ENCODE measurements at regions not wholly inside any gene's neighbourhood (a gene's known extent, or its start where the extent isn't known, plus 50 kb on each side); places are given as distances from the start of the nearest gene placed in this dataset.
"Not testable (repeated sequence)": the region's sequence is repeated elsewhere in the genome, so short reads cannot be mapped to it uniquely, and the experiment has no call there.

DNA sequence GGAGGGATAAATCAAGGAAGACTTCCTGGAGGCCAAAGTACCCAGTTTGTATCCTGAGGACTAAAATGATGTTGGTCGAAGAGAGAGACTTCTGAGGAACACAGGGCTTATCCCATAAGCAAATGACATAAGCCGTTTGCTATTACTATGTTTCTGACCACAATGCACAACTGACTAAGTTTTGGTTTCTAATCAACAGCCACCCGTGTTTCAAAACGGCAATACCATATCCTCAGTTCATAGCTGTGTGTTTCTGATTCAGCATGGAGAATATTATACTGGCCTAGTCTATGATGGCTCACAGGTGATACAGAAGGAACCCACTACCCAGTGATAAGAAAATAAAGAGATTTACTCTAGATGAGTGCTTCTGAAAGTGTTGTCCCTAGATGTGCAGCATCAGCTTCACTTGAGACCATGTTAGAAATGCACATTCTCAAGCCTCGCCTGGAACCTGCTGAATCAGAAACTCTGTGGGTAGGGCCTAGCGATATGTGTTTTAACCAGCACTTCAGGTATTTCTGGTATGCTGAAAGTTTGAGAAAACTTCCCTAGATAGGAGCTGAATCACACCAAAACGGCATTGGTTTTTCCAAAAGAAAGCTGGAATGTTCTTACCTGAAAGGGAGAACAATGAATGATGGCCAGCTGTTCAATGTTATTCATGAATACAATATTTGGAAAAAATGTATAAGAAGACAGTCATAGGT lies 639.7 kb upstream of the NR2F2 start:
- no peak for DNase-seq (ENCODE audit: low spot score)

DNA sequence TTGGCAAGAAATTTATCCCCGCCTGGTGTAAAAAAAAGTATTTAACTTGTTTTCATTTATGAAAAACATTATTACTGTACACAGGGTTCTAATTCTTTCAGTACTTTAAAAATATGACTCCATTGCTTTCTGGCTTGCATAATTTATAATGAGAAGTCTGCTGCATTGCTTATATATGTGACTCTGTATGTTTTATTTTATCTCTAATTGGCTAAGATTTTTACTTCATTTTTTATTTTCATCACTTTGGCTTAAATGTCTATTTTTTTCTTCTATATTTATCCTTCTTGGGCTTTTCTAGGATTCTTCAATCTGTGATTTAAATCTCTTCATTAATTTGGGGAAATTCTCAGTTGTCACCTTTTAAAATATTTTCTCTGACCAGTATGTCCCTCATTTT lies 636.6 kb upstream of the NR2F2 start:
- no peak for DNase-seq (ENCODE audit: low spot score)

DNA sequence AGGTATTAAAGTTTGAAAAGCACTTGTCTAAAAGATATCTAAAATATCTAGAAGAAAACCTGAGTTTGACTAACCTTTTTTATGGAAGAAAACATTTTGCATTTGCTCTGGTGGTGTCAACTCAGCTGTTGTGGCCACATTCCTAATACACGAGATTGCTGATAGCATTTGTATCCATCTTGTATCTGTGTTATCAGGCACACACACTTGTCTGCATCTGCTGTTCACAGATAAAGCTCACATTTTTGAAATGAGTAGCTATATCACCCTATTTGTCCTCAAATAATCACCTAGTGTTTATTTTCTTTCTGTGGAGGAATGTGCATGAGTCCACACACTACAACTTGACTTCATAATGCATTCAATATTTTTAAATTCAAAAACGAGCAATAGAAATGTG lies 632.3 kb upstream of the NR2F2 start:
- DNase-seq (ENCODE audit: low spot score): no peak

DNA sequence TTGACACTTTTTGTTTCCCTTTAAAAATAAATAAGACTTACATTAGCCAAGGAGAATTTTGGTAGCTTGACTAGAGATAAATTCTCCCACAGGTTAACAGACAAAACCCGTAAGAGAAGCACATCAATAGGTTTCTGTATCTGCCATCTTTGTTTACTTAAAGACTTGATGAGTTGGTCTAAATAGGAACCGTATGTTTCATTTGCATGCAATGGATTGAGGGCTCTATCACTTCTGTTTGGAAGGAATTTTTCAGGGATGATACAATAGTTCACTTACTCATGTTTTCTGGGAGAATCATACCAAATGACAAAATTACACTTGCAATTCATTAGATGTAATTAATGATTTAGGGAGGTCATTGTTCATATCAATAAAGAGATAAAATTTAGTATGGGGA lies 631.5 kb upstream of the NR2F2 start:
- no peak for DNase-seq (ENCODE audit: low spot score)

DNA sequence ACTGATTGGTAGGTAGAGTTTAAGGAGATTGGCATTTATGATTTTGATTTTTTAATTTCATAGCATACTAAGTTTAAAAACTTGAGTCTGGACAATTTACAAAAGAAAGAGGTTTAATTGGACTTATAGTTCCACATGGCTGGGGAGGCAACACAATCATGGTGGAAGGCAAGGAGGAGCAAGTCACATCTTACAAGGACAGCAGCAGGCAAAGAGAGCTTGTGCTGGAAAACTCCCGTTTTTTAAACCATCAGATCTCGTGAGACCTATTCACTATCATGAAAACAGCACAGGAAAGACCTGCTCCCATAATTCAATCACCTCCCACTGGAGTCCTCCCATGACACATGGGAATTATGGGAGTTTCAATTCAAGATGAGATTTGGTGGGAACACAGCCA lies 630.9 kb upstream of the NR2F2 start:
- no peak for DNase-seq (ENCODE audit: low spot score)

DNA sequence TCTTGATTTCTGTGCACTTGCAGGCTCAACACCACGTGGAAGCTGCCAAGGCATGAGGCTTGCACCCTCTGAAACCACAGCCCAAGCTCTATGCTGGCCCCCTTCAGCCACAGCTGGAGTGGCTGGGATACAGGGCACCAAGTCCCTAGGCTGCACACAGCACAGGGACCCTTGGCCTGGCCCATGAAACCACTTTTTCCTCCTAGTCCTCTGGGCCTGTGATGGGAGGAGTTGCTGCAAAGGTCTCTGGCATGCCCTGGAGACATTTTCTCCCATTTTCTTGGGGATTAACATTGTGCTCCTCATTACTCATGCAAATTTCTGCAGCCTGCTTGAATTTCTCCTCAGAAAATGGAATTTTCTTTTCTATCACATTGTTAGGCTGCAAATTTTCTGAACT lies 629.8 kb upstream of the NR2F2 start:
- DNase-seq (ENCODE audit: low spot score): not testable (repeated sequence)

DNA sequence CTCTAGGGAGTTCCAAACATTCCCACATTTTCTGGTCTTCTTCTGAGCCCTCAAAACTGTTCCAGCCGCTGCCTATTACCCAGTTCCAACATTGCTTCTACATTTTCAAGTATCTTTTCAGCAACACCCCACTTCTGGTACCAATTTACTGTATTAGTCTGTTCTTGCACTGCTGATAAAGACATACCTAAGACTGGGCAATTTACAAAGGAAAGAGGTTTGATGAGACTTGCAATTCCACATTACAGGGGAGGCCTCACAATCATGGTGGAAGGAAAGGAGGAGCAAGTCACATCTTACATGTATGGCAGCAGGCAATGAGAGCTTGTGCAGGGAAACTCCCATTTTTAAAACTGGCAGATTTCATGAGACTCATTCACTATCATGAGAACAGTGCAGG lies 629.1 kb upstream of the NR2F2 start:
- DNase-seq (ENCODE audit: low spot score): no peak

DNA sequence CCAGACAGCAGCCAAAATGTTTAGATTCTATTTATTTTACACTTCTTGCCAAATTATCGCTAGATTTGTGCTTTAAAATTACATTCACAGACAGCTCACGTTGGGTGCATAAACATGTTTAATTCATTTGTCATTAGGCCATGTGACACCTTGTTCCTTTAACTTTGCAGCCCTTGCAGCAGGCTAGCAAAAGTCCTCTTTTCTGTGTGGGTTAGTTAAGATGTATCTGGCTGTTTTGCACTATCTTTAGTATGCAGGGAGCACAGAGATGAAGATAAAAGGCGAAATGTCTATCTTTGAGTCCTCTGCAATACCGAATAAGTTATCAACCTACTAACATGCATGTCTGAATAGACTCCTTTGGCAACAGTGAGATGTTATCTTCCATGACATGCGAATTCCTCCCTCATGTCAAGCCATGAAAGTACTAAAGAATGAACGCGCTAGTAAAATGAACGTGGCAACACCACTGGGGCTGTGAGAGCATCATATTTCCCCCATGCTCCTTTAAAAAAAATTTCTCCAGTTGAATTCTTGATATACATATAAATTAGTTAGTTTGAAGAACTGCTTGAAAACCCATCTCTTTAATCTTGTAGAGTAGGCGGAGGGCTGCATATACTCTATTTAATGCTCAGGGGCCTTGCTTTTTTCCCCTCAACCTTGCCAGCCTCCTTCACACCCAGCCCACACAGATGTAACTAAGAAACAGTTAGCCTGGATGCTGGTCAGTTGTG lies 620.4 kb upstream of the NR2F2 start:
- DNase-seq (ENCODE audit: low spot score): no peak

DNA sequence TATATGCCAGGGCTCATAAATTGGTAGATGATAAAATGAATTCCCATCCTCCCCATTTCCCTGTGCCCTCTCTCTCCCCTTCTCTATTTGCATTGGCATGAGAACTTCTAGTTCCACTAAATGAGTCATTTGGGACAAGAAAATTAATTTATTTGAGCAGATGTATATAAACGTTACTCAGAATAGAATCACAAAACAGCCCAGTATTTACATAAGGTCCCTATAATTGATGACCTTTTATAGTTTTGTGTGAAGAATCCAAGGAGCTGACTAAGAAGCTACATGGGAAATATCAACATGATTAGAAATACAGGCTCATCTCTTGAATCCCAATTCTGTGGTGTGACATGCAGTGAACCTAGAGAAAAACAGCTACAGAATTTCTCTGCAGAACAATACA lies 617.7 kb upstream of the NR2F2 start:
- DNase-seq (ENCODE audit: low spot score): no peak

DNA sequence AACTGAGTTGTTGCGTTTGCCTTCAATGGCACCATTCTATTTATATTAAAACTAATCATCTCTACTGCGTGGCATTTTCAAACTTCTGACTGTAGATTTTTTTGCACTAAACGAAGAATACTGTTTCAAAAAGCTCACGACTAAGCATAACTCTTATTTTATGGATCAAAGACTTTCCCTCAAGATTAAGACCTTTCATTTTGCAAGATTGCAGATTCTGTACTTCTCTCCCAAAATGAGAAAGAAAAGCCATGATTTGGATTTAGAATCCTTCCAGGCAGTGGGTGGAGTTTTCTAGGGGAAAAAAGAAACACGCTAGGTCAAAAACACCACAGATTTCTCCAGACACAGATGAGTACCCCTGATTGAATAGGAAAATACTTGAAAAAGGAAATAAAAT lies 617.2 kb upstream of the NR2F2 start:
- no peak for DNase-seq (ENCODE audit: low spot score)

DNA sequence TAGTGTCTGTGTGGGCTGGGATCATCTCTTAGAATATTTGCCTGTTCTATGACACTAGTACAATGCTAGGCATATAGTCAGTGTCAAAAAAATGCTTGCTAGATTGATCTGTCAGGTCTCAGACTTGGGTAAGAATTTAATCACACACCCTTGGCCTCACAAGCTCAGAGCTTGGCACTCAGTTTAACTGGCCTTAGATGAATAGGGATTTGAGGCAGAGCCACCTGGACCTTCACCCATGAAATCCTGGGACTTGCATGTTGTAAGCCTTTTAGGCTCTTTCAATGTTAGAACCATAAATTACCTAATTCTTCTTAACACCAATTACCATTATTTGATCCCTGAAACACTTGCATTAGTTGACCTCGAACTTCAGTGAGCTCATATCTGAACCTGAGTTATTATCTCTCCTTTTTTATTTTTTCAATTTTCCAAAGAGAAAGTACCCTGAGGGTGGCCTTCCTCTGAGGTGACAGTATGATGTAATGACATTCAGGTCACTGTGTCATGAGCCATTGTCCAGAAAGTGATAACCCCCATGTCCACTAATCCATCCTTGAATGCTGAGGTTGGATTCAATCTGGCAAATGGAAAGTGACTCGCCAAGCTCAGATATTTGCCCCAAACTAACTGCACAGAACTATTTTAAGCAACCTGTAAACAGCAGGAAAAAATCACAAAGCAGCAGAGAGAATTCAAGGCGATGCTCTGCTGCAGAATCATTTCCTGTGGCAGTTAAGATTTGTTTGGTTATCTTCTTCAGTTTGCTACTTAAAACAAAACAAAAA lies 615.2 kb upstream of the NR2F2 start:
- DNase-seq (ENCODE audit: low spot score): no peak

DNA sequence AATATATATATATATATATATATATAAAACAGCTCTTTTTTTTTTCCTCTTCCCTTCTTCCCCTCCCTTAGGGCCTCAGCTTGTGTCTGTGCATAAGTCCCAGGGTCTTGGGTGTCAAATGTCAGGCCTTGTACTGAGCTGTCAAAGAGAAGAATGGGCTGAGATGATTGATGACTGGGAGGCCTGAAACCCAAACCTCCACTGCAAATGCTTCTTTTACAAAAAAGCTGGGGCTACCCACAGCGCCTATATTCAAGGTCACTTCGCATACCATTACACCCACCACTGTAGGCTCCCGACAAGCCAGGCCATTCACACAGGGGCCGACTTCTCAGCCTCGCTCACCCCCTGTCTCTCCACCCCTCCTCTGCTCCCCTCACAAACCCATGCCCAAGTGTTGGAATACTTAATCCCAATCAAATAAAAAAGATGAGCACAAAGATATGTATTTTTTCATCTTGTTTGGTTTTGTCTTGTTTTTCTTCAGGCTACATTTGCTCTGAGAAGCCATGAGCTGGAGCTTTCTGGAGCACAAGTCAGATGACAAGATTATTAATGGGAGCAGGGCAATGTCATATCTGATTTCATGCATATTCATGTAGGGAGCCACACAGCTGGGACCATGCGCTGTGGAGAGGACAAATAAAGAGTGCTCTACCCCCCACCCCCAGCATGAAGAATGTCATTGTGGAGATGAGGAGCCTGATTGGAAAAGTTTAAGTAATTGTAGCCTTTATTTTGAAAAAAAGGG lies 614.4 kb upstream of the NR2F2 start:
- DNase-seq (ENCODE audit: low spot score): no peak

DNA sequence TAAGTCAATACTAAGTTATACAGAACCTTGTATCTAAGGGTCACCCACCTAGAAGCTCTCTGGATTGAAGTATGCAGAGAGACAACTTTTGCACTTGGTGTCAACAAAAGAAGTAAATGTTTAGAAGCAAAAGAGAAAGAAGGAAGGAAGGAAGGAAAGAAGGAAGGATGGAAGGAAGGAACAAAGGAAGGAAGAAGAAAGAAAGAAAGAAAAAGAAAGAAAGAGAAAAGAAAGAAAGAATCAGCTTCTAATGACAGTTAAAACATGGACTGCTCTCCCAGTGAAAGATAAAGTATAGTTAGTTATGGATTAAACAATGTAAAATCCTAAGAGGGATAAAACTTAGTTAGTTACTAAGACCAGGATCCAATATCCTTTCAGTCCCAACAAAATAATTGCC lies 613.8 kb upstream of the NR2F2 start:
- no peak for DNase-seq (ENCODE audit: low spot score)

DNA sequence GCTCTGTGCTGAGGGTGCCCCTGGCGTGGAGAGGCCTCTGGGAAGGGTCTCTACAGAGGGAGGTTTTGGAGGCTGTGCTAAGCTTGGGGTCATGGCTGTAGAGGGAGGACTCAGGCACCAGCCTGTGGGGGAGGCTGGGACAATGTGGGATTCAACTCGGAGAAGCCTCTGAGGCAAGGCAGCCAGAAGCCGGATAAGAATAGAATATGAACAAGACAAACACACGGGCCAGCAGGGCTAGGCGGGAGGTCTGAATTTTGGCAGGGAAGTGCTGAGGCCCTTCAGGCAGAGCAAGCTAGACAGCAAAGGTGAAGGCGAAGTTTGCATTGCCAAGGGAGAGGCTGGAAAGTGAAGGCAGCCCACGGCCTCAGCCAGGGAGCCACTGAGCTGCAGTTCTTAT lies 612.1 kb upstream of the NR2F2 start:
- no peak for DNase-seq (ENCODE audit: low spot score)

DNA sequence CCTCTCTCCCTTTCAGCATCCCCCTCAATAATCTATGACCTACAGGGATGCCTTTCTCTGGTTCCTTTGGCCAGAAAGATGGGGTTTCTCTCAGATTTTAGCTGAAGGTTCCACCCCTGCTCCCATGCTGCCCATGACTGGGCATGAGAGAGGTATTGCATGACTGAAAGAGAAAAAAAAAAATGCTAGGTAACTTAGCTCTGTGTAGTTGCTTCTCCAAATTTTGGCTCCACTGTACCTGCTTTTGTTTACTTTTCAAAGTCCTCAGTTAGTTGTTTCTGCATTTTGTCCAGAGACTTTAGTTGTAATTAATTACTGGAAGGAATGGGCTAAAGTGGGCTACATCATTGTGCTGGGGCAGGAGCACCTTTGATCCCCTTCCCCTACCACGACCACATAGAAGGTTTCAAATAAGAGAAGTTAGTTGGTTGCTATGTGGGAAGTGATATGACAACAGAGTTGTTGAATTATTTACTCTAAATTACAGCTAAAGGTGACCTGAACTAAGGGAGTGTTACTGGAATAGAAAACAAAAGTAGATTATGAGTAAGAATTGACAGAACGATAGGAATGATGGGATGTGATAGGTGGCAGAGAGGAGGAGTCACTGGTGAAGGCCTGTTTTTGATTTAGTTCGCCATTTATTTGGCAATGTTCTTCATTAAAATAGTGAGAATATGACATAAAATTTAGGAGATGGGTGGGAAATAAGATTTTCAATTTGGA lies 605.4 kb upstream of the NR2F2 start:
- no peak for DNase-seq (ENCODE audit: low spot score)

DNA sequence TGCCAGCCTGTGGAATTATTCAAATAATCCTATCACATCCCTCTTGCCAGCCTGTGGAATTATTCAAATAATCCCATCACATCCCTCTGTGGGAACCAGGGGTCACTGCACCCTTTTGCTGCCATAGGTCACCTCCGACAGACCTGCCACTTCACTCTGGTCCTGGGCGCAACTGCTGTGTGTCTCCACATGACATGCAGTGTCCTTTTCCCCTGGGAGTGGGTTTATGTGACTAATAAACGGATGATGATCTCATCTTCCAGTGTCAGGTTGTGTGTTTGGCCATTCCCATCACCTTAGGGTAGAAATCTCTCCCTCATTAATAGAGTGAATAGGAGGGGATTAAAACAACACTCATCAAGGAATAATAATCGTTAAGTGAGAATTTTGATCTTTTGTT lies 603.6 kb upstream of the NR2F2 start:
- no peak for DNase-seq (ENCODE audit: low spot score)

DNA sequence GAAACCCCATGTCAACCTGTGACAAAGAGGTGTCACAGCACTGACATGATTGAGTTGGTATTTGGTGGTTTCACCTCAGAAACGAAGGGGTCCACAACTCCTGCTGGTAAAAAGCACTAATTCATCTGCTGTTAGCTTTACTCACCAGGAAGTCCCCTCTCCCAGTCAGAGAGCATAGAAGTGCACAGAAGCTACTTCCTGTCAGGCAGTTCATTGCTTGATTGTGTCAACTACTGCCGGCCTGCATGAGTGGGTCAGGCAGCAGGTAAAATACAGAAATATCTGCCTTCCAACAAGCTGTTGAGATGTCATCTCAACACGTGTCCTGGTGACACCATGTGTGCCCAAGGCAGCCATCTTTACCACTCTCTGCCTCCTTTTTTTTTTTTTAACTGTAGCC lies 596.6 kb upstream of the NR2F2 start:
- no peak for DNase-seq (ENCODE audit: low spot score)

DNA sequence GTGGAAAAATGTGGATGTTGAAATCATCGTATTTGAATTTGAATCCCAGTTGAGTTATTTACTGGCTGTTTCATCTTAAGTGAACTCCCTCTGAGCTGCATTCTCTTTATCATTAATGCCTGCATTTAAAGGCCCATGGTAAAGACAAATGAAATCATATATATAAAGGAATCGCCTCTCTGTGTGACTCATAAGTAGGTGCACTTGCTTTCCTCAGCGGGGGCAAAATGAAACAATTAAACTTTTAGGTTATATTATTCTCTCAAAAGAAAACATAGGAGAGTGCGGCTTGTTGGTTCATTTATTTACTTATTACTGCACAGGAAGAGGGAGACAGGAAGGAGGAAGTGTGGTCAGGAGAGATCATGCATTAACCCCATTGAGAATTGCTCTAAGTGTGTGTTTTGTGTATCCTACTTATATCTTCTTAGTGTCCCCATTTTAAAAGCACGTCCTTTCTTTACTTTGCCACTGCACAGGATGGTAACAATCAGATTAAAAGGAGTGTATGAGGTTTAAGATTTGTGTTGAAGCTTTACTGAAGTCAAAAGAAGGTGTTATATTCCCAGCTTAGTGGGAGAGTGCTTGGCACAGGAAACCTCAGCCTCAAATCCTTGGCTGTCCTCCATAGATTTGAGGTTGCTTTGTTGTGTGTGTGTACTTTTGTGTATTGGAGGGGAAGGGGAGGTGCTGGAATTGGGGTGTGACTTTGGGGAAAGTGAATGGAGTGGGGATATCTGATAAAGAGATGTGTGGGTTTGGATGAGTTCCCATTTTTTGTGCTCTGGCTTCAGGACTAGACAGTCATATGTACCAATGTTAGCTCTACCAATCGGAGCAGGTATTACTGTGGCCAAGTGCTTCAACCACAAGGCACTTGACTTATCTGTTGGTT lies 595.8 kb upstream of the NR2F2 start:
- peak; percentile 25 for DNase-seq (ENCODE audit: low spot score)

DNA sequence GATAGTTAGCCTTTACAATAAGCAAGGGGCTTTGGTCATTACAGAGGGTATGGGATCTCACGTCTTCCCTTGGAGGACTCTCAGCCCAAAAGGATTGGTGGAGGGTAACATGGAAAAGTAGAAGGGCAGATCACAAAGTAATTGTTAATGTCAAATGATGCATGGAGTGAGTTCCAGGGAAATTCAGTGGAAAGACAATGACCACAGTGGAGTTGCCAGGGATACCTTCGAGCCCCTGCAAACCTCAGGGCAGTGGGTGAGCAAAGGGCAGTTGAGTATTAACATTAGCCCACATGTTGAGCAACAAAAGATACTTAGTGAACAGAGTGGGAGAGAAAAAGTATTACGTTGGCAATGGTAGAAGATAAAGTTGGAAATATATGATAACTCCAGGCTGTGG lies 593.4 kb upstream of the NR2F2 start:
- DNase-seq (ENCODE audit: low spot score): no peak

DNA sequence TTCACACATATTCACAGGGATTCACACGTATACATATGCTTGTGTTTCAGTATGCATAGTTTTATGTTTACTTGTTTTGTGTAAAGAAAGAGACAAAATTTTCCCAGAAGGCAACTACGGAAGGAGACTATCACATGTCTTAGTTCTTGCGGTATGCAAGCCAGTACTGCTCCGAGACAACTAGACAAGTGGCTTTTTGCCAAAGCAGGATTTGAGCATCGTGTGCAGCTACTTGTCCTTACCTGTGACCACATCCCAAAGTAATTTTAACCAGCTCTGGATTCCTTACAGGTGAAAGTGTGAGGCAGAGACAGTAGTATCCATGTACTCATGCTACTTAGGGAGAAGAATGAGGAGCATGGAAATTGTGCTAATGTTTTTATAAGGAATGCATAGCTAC lies 591.4 kb upstream of the NR2F2 start:
- no peak for DNase-seq (ENCODE audit: low spot score)

DNA sequence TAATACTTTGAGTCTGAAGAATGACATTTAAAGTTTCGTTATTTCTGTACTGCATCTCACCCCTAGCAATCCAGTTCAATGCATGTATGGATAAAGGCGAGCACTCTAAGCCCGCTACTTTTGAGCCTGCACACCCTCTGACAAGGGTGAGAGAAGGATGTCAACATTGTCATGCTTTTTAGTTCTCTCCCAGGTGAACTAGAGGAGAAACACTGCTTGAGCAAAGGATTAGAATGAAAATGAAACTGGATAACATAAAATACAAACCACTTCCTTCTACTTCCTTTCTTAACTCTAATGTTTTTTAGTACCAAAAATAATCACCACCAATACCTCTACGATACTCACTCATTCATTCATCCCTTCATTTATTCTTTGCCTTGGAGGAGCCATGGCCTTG lies 588.7 kb upstream of the NR2F2 start:
- no peak for DNase-seq (ENCODE audit: low spot score)
